Lower leg skin (tissue), 3 donors: ENCODE measurements at regions not wholly inside any gene's neighbourhood (a gene's known extent, or its start where the extent isn't known, plus 50 kb on each side); places are given as distances from the start of the nearest gene placed in this dataset.

Experiments
- CTCF ChIP-seq, 3 donors: fragments of 450-650 bp; IDR thresholded peaks; one replicate each; pipeline ENCODE4 v1.5.1; 2016; ENCODE audit warnings: antibody characterized with exemption in 3 of 3, mild to moderate bottlenecking in 3 of 3, moderate library complexity in 2 of 3
- POLR2A ChIP-seq, 2 donors: fragments of 450-650 bp; IDR thresholded peaks; one replicate each; pipeline ENCODE4 v1.6.1; 2016 to 2017; ENCODE audit warnings: antibody characterized with exemption in 2 of 2, mild to moderate bottlenecking in 1 of 2, moderate library complexity in 1 of 2

DNA sequence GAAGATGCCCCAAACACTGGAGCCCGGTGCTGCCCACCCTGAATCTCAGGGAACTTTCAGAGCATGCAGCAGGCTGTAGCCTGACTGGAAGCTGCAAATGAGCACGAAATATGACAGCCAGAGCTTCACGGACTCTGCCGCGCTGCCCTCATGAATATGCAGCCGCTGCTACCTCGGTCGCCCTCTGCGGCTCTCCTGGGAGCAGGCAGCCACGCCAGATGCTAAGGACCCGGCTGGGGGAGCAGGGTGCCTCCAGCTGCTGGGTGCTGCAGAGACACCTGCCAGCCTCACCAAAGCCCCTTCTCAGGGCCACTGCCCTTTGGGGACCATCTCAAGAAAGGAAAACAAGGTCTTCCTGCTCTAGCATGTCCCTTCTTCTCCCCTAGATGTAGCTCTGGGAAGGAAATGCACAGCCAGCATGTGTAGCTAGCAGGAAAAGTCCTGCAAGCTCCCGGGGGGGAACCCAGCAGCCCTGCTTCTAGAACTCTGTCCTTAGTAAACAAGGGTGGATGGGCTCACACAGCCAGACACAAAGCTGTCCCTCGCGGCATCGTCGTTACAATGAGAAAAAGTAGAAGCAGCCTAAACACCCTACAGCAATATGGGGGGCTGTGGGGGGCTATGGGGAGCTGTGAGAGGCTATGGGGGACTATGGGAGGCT is 56.8 kb upstream of the OLFM1 start:
- TF ChIP-seq CTCF (IDR thresholded peaks at IDR 0.05) (no peak), POLR2A (IDR thresholded peaks at IDR 0.05) (no peak)
